GM15510 (cell line): ENCODE measurements at regions not wholly inside any gene's neighbourhood (a gene's known extent, or its start where the extent isn't known, plus 50 kb on each side); places are given as distances from the start of the nearest gene placed in this dataset.

Experiments
- POLR2A ChIP-seq: IDR thresholded peaks from 3 replicates; pipeline ENCODE4 v1.6.1; 2011; ENCODE audit warnings: borderline replicate concordance; ENCODE audit not compliant: insufficient read length; ENCODE audit errors: extremely low read depth

GRCh38 chr6:113695516-113695915, 161.6 kb upstream of the MARCKS start:
- no peak for TF ChIP-seq POLR2A

GRCh38 chr6:113696960-113697359, 160.2 kb upstream of the MARCKS start:
- no peak for TF ChIP-seq POLR2A

- TF ChIP-seq POLR2A = no peak
These were observed 159.3 kb upstream of the MARCKS start for GRCh38 chr6:113697632-113698410.

GRCh38 chr6:113699239-113699638, 157.9 kb upstream of the MARCKS start:
- no peak for TF ChIP-seq POLR2A

- no peak for TF ChIP-seq POLR2A
These were observed 155.4 kb upstream of the MARCKS start for GRCh38 chr6:113701552-113702254.

GRCh38 chr6:113707194-113707593, 150.0 kb upstream of the MARCKS start:
- no peak for TF ChIP-seq POLR2A

GRCh38 chr6:113709936-113710509, 147.1 kb upstream of the MARCKS start:
- no peak for TF ChIP-seq POLR2A

- TF ChIP-seq POLR2A = no peak
These were observed 143.5 kb upstream of the MARCKS start for GRCh38 chr6:113713665-113714064.

GRCh38 chr6:113718588-113718987, 138.6 kb upstream of the MARCKS start:
- no peak for TF ChIP-seq POLR2A

- TF ChIP-seq POLR2A = no peak
These were observed 138.1 kb upstream of the MARCKS start for GRCh38 chr6:113719064-113719463.

- no peak for TF ChIP-seq POLR2A
These were observed 137.6 kb upstream of the MARCKS start for GRCh38 chr6:113719545-113719944.

- no peak for TF ChIP-seq POLR2A
These were observed 134.0 kb upstream of the MARCKS start for GRCh38 chr6:113723182-113723581.

- TF ChIP-seq POLR2A = no peak
These were observed 125.6 kb upstream of the MARCKS start for GRCh38 chr6:113731541-113731940.

- no peak for TF ChIP-seq POLR2A
These were observed 124.7 kb upstream of the MARCKS start for GRCh38 chr6:113732384-113732966.

GRCh38 chr6:113733381-113733780, 123.8 kb upstream of the MARCKS start:
- TF ChIP-seq POLR2A = no peak
